ENCODE measurements at regions not wholly inside any gene's neighbourhood (a gene's known extent, or its start where the extent isn't known, plus 50 kb on each side); places are given as distances from the start of the nearest gene placed in this dataset.
A peak's percentile ranks its signal among the peaks of the same experiment; 100 is the strongest.

DNA sequence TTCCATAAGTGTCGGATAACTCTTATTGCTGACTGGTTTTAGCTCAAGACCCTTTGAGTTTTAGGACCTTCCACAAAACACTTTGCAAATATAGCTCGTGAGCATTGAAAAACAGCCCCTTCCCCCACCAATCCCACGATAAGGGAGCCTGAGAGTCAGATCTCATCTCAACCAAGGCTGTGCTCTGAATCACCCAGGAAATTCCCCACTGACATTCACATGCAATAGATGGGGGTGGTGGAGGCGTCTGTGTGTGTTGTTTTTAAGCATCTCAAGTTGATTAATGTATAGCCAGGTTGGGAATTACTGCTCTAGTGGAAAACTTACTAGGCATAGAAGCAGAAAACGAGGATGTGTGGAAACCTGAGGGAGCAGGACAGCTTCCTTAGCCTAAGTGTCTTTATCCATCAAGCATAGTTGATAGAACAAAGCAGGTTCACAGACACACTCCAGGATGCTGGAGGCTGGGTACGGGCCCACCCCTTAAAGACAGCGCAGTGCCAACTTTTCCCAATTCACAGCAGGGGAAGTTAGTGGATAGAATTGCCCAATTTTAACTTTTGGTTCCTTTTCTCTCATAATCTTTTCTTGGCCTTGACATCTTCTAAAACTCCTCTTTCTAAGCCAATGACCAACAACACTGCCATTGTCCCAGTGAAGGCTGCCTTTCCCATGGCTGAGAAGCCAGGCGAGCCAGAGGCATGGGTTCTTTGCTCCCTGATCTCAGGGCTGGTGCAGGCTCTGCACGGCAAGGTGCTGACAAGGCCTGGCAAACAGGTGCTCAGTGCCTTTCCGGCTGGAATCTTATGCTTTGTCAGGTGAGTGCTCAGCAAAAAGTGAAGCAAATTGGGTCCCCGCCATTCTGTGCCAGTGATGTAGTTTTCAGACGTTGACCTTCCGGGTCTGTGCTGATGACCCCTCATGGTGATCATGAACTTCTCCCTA lies 98.5 kb upstream of the INSIG1 start:
- Histone ChIP-seq H3K27ac (ENCODE audit: low read depth, low read length) (peak overlapping the region; percentile 21), H3K9me3 (ENCODE audit: control insufficient read depth, insufficient read depth, low read length) (peaks cover 34% of the 10 kb centered on the region), H3K4me3 (ENCODE audit: low read depth, low read length) (no peak overlapping the region), H3K27me3 (ENCODE audit: control insufficient read depth, insufficient read depth, low read length) (no peaks in the 10 kb centered on the region)
- CTCF ChIA-PET, result interaction anchor here (1.0 to 3.6 kb wide), 2 partner anchors 9 to 146 kb away, joined by 6 to 12 read pairs; no protein-coding TSS in a partner anchor
- no peak for TF ChIP-seq CTCF (IDR thresholded peaks at IDR 0.05; ENCODE audit: low read depth, low read length)
- POLR2A ChIA-PET, result no interaction called here
- DNase-seq (ENCODE audit: low read depth, low spot score), result peak; percentile 30

DNA sequence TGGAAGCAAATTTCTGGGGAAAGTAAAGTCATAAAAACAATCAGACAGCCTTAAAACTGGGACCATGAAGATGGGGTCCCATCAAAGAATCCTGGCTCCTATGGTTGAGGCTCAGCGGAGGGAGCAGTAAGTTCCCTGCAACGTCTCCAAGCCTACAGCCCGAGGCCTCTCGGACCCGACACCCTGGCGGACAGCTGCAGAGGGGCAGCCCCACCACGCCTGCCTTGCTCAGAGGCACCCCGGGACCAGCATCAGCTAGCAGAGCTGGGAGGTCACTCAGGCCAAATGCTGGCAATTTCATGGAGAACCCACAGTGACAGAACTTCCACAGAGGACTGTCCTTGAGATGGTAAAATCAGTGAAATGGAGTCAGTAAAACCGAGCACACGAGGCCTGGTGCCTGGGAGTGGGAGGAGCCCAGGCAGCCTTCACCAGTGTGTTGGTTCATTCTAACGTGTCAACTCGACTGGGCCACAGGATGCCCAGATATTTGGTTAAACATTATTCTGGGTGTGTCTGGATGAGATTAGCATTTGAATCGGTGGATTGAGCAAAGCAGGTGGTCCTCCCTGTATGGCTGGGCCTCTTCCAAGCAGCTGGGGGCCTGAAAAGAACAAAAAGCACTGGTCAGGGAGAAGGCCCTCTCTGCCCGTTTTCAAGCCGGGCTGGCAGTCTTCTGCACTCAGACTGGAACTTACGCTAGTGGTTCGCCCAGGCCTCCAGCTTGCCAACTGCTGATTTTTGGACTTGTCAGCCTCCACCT lies 96.2 kb upstream of the INSIG1 start:
- TF ChIP-seq CTCF (IDR thresholded peaks at IDR 0.05; ENCODE audit: low read depth, low read length), result no peak
- no peak for DNase-seq (ENCODE audit: low read depth, low spot score)
- Histone ChIP-seq H3K27me3 (ENCODE audit: control insufficient read depth, insufficient read depth, low read length) (no peaks in the 10 kb centered on the region), H3K27ac (ENCODE audit: low read depth, low read length) (no peak overlapping the region), H3K4me3 (ENCODE audit: low read depth, low read length) (no peak overlapping the region), H3K9me3 (ENCODE audit: control insufficient read depth, insufficient read depth, low read length) (peaks cover 29% of the 10 kb centered on the region)
- POLR2A ChIA-PET, result no interaction called here
- CTCF ChIA-PET, result interaction anchor here (1.6 to 3.6 kb wide), 2 partner anchors 11 to 143 kb away, joined by 6 to 12 read pairs; no protein-coding TSS in a partner anchor

DNA sequence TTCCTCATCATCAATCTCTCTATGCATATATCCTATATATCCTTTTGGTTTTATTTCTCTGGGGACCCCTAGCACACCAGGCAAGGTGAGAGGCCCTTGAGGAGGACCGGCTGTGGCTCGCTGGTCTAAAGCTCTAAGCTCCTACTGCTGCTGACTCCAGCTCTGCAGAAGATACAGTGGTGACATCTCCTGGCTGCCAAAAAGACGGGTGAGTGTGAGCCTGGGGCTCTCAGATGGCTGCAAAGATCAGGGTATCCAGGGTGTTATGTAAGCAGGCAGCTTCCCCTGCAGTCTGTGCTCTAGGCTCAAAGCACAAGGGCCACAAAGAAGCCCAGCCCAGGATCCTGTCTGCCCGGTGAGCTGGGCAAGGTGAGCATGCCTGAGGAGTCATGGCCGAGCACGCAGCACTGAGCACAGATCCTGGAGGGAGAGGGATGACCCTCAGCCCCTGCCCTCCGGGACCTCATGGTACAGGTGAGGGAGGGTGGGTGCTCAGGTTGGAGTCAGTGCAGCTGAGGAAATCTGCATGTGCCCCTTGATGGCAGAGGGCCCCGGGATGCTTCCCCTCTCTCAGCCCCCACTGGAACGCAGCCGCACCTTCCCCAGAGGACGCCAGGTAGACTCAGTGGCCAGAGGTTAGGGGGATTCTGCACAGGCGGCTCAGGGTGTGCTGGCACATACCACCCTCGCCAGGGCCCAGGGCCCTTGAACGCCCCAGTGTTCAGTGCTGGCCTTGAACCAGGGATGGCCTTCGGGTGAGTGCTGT lies 95.4 kb upstream of the INSIG1 start:
- POLR2A ChIA-PET, result no interaction called here
- Histone ChIP-seq H3K4me3 (ENCODE audit: low read depth, low read length) (no peak overlapping the region), H3K9me3 (ENCODE audit: control insufficient read depth, insufficient read depth, low read length) (peaks cover 24% of the 10 kb centered on the region), H3K27ac (ENCODE audit: low read depth, low read length) (no peak overlapping the region), H3K27me3 (ENCODE audit: control insufficient read depth, insufficient read depth, low read length) (no peaks in the 10 kb centered on the region)
- TF ChIP-seq CTCF (IDR thresholded peaks at IDR 0.05; ENCODE audit: low read depth, low read length), result no peak
- DNase-seq (ENCODE audit: low read depth, low spot score), result no peak
- CTCF ChIA-PET, result no interaction called here

DNA sequence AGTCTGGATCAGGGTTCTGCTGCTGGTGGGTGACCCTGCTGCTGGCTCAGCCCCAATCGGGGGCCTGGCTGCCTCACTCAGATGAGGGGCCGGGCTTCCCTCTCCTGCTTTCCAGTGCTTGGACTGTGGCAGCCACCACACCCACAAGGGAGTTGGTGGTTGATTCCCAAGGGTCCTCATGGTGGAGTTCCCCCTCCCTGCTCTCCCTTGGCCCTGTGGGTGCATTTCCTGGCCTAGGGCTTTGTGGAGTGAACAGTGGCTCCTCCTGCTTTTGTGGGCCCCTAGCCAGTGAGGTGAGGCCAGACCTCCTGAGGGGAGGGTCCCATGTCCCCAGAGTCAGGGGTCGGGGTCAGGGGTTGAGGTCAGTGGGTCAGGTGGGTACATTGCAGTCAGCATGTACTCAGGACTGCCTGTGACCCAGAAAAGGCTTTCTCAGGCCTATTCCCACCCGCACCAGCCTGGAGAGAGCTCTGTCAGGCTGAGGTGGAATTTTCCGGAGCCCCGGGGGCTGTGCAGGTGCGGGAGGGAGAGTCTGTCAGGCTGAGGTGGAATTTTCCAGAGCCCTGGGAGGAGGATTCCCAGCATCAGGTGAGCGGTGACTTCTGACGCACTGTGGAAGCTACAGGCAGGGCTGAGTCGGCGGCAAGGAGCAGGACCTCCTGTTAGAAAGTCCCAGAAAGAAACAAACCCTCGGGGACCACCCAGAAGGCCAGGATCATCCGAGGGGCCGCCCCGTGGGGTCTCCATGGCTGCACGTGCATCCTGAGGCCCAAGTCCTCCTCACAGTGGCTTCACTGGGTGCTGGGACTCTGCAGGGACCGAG lies 94.4 kb upstream of the INSIG1 start:
- DNase-seq (ENCODE audit: low read depth, low spot score), result no peak
- POLR2A ChIA-PET, result no interaction called here

More for the DNA sequence above, 94.4 kb upstream of the INSIG1 start:
- CTCF ChIA-PET, result no interaction called here
- Histone ChIP-seq H3K9me3 (ENCODE audit: control insufficient read depth, insufficient read depth, low read length) (peaks cover 21% of the 10 kb centered on the region), H3K27ac (ENCODE audit: low read depth, low read length) (no peak overlapping the region), H3K27me3 (ENCODE audit: control insufficient read depth, insufficient read depth, low read length) (no peaks in the 10 kb centered on the region), H3K4me3 (ENCODE audit: low read depth, low read length) (no peak overlapping the region)
- TF ChIP-seq CTCF (IDR thresholded peaks at IDR 0.05; ENCODE audit: low read depth, low read length), result no peak

Measured in AG04450 (cell line).